A549 (cell line): ENCODE measurements at regions not wholly inside any gene's neighbourhood (a gene's known extent, or its start where the extent isn't known, plus 50 kb on each side); places are given as distances from the start of the nearest gene placed in this dataset.

ENCODE experiments used
- ATAC-seq, 2 experiments: fragments of 200-7000 bp in 1 of 2; fragments of >200 bp in 1 of 2; cut with Nextera tagmentation in 1 of 2; cut with Tn5 transposase in 1 of 2; 3 replicates each; pipeline versions ENCODE4 v1.8.0 to v1.9.1; 2018 to 2020; ENCODE audit warnings: mild to moderate bottlenecking in 1 of 2, moderate library complexity in 1 of 2
- CTCF ChIA-PET: fragments of 300-600 bp; sonication (Branson Sonifier 250); formaldehyde crosslinking; extraction: SDS; loops from one replicate; lab custom pipeline; 2021; ENCODE audit warnings: antibody characterized with exemption, inconsistent platforms; lab: Yijun Ruan, JAX
- POLR2A ChIA-PET: fragments of 350-600 bp; formaldehyde crosslinking; extraction: SDS; loops from one replicate; lab custom pipeline; 2021; ENCODE audit warnings: antibody characterized with exemption, inconsistent platforms; lab: Yijun Ruan, JAX
- DNase-seq, 2 experiments: peaks; one replicate each; pipeline versions ENCODE4 v3.0.0 to v3.0.0-alpha.2; 2011 to 2016; ENCODE audit warnings: low read depth in 1 of 2, low spot score in 1 of 2
- FAIRE-seq: peaks from 2 replicates; lab custom pipeline; 2011; peaks lifted over from hg19 to GRCh38; lab: Jason Lieb, UNC
- H3K27ac ChIP-seq, 2 experiments: fragments of >200 bp; sonication (Bioruptor Twin); formaldehyde crosslinking; 3 replicates each; pipeline ENCODE4 v1.5.1; 2016 to 2017
- H3K4me1 ChIP-seq: fragments of >200 bp; sonication (Bioruptor Twin); formaldehyde crosslinking; 3 replicates; pipeline ENCODE4 v1.6.1; 2016
- H3K4me2 ChIP-seq: fragments of >200 bp; sonication (Bioruptor Twin); formaldehyde crosslinking; 3 replicates; pipeline ENCODE4 v1.6.1; 2016
- H3K4me3 ChIP-seq: fragments of >200 bp; sonication (Bioruptor Twin); formaldehyde crosslinking; 3 replicates; pipeline ENCODE4 v1.5.1; 2016
- H3K9me3 ChIP-seq: fragments of >200 bp; sonication (Bioruptor Twin); formaldehyde crosslinking; 3 replicates; pipeline ENCODE4 v1.6.1; 2016
- BHLHE40 ChIP-seq: IDR thresholded peaks from 2 replicates; pipeline ENCODE4 v1.6.1; 2012; ENCODE audit warnings: low read depth, low read length, inconsistent platforms
- CBX8 ChIP-seq: fragments of 200-600 bp; sonication (generic); IDR thresholded peaks from 2 replicates; pipeline ENCODE4 v1.6.1; 2016
- CHD2 ChIP-seq: fragments of 150-350 bp; IDR thresholded peaks from 2 replicates; pipeline ENCODE4 v1.6.1; 2014; ENCODE audit warnings: low read length; ENCODE audit not compliant: partially characterized antibody
- E2F6 ChIP-seq: IDR thresholded peaks from 2 replicates; pipeline ENCODE4 v1.6.1; 2012; ENCODE audit warnings: low read depth, borderline replicate concordance
- EP300 ChIP-seq, 2 experiments: fragments of >200 bp; sonication (Bioruptor Twin); formaldehyde crosslinking; IDR thresholded peaks; 2 replicates in 1 of 2; 3 replicates in 1 of 2; pipeline ENCODE4 v1.6.1; 2016 to 2017
- FOSB ChIP-seq: fragments of 250-450 bp; sonication (Bioruptor Pico); IDR thresholded peaks from 2 replicates; pipeline ENCODE4 v1.5.0; 2020; ENCODE audit warnings: mild to moderate bottlenecking, moderate library complexity
- GATA3 ChIP-seq: IDR thresholded peaks from 2 replicates; pipeline ENCODE4 v1.6.1; 2012; ENCODE audit warnings: borderline replicate concordance
- HEYL ChIP-seq: fragments of 250-450 bp; sonication (Bioruptor Pico); IDR thresholded peaks from 2 replicates; pipeline ENCODE4 v1.8.0; 2021; ENCODE audit warnings: mild to moderate bottlenecking, moderate library complexity
- HOXB13 ChIP-seq: fragments of 250-450 bp; sonication (Bioruptor Pico); IDR thresholded peaks from 2 replicates; pipeline ENCODE4 v1.5.0; 2020; ENCODE audit warnings: low read depth, mild to moderate bottlenecking, moderate library complexity
- JUN ChIP-seq, 2 experiments: fragments of >200 bp; sonication (Bioruptor Twin); formaldehyde crosslinking; IDR thresholded peaks; 2 replicates in 1 of 2; 3 replicates in 1 of 2; pipeline ENCODE4 v1.6.1; 2016 to 2017
- KDM1A ChIP-seq: fragments of 200-600 bp; sonication (generic); IDR thresholded peaks from 2 replicates; pipeline ENCODE4 v1.6.1; 2016; ENCODE audit warnings: low read depth, mild to moderate bottlenecking
- NPAS2 ChIP-seq: fragments of 250-450 bp; sonication (Bioruptor Pico); IDR thresholded peaks from 2 replicates; pipeline ENCODE4 v1.8.0; 2022; ENCODE audit warnings: mild to moderate bottlenecking, moderate library complexity, borderline replicate concordance
- PHF8 ChIP-seq: fragments of 200-600 bp; sonication (generic); IDR thresholded peaks from 2 replicates; pipeline ENCODE4 v1.6.1; 2016; ENCODE audit warnings: low read depth, mild to moderate bottlenecking, antibody characterized with exemption, moderate library complexity, borderline replicate concordance
- POLR2A ChIP-seq: IDR thresholded peaks from 2 replicates; pipeline ENCODE4 v1.6.1; 2012; ENCODE audit warnings: mild to moderate bottlenecking, low read length
- RAD21 ChIP-seq, 2 experiments: fragments of >200 bp in 1 of 2; sonication (Bioruptor Twin) in 1 of 2; formaldehyde crosslinking in 1 of 2; IDR thresholded peaks in 1 of 2; conservative IDR thresholded peaks in 1 of 2; 2 replicates in 1 of 2; 3 replicates in 1 of 2; pipeline ENCODE4 v1.6.1; 2012 to 2018; ENCODE audit warnings: inconsistent platforms in 1 of 2
- RCOR1 ChIP-seq: fragments of 150-350 bp; IDR thresholded peaks from 2 replicates; pipeline ENCODE4 v1.6.1; 2014; ENCODE audit warnings: antibody characterized with exemption, low read length, low read depth
- RFX5 ChIP-seq: fragments of 450-650 bp; IDR thresholded peaks from 2 replicates; pipeline ENCODE4 v1.7.1; 2014; ENCODE audit warnings: antibody characterized with exemption, mild to moderate bottlenecking, moderate library complexity
- RNF2 ChIP-seq: fragments of 200-600 bp; sonication (generic); IDR thresholded peaks from 2 replicates; pipeline ENCODE4 v1.6.1; 2016; ENCODE audit warnings: low read depth, mild to moderate bottlenecking, antibody characterized with exemption, moderate library complexity, borderline replicate concordance
- SMC3 ChIP-seq: fragments of >200 bp; sonication (Bioruptor Twin); formaldehyde crosslinking; IDR thresholded peaks from 3 replicates; pipeline ENCODE4 v1.6.1; 2018; ENCODE audit warnings: inconsistent platforms
- TFCP2L1 ChIP-seq: fragments of 250-450 bp; sonication (Bioruptor Pico); IDR thresholded peaks from 2 replicates; pipeline ENCODE4 v1.5.0; 2021; ENCODE audit warnings: mild to moderate bottlenecking
- ZC3H11A ChIP-seq: fragments of 450-650 bp; IDR thresholded peaks from 2 replicates; pipeline ENCODE4 v1.6.1; 2014; ENCODE audit warnings: antibody characterized with exemption, mild to moderate bottlenecking
- ZNF302 ChIP-seq: fragments of 250-450 bp; sonication (Bioruptor Pico); IDR thresholded peaks from 2 replicates; pipeline ENCODE4 v1.9.0; 2021; ENCODE audit warnings: inconsistent platforms, mild to moderate bottlenecking, moderate library complexity
- WGBS: methylation state at CpG from one replicate; pipeline ENCODE4 v1.1.6; 2017; ENCODE audit errors: missing lambda C conversion rate; 5-methylcytosine and 5-hydroxymethylcytosine counted together
- TF ChIP-seq, protein P1 (sequence below): fragments of 250-450 bp; sonication (Bioruptor Pico); IDR thresholded peaks from 2 replicates; pipeline ENCODE4 v1.5.0; 2020; ENCODE audit warnings: low read depth, mild to moderate bottlenecking, moderate library complexity
- TF ChIP-seq, protein P2 (sequence below): fragments of 250-450 bp; sonication (Bioruptor Pico); IDR thresholded peaks from 2 replicates; pipeline ENCODE4 v1.5.0; 2021; ENCODE audit warnings: mild to moderate bottlenecking, moderate library complexity, borderline replicate concordance

GRCh38 chr2:76310894-76311633 lies 600.3 kb upstream of the GCFC2 start:
- ATAC-seq, result no peak
- H3K4me2 ChIP-seq, result no peak overlapping the region
- POLR2A ChIA-PET, result no interaction called here
- H3K4me3 ChIP-seq, result no peak overlapping the region
- CTCF ChIA-PET, result no interaction called here
- H3K9me3 ChIP-seq, result 0 out of 3 replicates have a peak, but pooled peaks cover 6% of the 10 kb centered on the region
- no peak for TF ChIP-seq CBX8
- TF ChIP-seq, all 56 proteins: peak for 0
- WGBS, result 21% methylated on average over 2 of the region's 2 CpGs
- FAIRE-seq, result no peak
- Histone ChIP-seq H3K27ac (no peak overlapping the region), H3K4me1 (no peaks in the 10 kb centered on the region)
- no peak for DNase-seq

DNA sequence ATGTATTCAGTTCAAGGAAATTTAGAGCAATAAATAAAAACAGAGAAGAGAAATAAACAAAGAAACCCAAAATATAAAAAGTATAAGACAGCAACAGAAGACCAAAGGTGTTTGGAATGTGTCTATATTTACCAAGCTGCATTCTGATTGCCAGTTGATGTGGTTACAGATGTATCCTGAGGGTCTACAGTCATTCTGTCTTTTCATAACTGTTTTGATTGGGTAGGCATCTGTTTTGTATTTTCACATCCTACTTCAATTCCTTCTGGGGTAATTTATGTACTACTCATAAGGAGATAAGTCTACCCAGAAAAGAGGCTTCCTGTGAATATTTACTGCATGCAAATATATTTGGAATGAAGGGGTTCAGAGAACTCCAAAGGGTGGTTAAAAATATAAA lies 596.8 kb upstream of the GCFC2 start:
- ChIA-PET CTCF (no interaction called here), POLR2A (no interaction called here)
- Histone ChIP-seq H3K4me1 (no peaks in the 10 kb centered on the region), H3K4me3 (no peak overlapping the region), H3K9me3 (peaks cover 5% of the 10 kb centered on the region; the same call in 1 of the 3 replicates), H3K4me2 (no peak overlapping the region), H3K27ac (no peak overlapping the region)
- ATAC-seq (no peak), FAIRE-seq (no peak), DNase-seq (no peak)
- TF ChIP-seq RAD21 (conservative IDR thresholded peaks at IDR 0.05 in 1 of 2, IDR thresholded peaks at IDR 0.05 in 1 of 2), result no peak
- TF ChIP-seq SMC3, result no peak
- TF ChIP-seq RFX5, result no peak
- TF ChIP-seq CHD2, result no peak
- no peak for TF ChIP-seq KDM1A
- no peak for TF ChIP-seq RNF2

DNA sequence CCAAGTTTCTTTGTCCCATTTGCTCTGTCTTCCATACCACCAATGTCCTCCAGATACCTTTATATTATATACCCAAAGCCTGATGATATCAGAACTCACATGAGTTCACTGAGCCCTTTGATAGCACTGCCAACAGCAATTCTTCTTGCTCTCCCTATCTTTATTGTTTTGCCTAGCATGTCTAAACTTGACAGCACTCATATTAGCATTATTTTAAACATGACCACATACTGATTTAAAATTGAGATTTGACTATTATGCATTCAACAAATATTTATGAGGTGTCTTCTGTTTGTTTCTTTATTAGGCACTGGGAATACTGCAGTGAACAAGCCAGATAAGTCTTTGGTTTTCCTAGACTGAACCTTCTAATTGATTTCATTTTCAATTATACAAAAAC lies 587.3 kb upstream of the GCFC2 start:
- POLR2A ChIA-PET, result no interaction called here
- no peak for ATAC-seq
- FAIRE-seq, result peak; percentile 23

GRCh38 chr2:76296438-76296837 lies 585.7 kb upstream of the GCFC2 start:
- Histone ChIP-seq H3K4me1 (no peaks in the 10 kb centered on the region), H3K4me2 (no peak overlapping the region), H3K27ac (no peak overlapping the region), H3K4me3 (no peak overlapping the region), H3K9me3 (peaks cover 3% of the 10 kb centered on the region; the same call in 1 of the 3 replicates)
- POLR2A ChIA-PET, result no interaction called here
- CTCF ChIA-PET, result no interaction called here
- 30% methylated on average over 3 of the region's 3 CpGs for WGBS
- DNase-seq (no peak), FAIRE-seq (no peak), ATAC-seq (no peak)
- TF ChIP-seq NPAS2, result no peak
- TF ChIP-seq JUN (IDR thresholded peaks at IDR 0.05), result no peak
- no peak for TF ChIP-seq PHF8
- no peak for TF ChIP-seq RCOR1
- no peak for TF ChIP-seq ZNF302 (CRISPR knock-in tag)
- TF ChIP-seq BHLHE40, result no peak
- TF ChIP-seq, protein P1, sequence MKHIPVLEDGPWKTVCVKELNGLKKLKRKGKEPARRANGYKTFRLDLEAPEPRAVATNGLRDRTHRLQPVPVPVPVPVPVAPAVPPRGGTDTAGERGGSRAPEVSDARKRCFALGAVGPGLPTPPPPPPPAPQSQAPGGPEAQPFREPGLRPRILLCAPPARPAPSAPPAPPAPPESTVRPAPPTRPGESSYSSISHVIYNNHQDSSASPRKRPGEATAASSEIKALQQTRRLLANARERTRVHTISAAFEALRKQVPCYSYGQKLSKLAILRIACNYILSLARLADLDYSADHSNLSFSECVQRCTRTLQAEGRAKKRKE (CRISPR knock-in tag), result no peak
- no peak for TF ChIP-seq HEYL (CRISPR knock-in tag)
- no peak for TF ChIP-seq TFCP2L1 (CRISPR knock-in tag)
- no peak for TF ChIP-seq GATA3
- no peak for TF ChIP-seq E2F6

More for the DNA sequence above, 587.3 kb upstream of the GCFC2 start:
- CTCF ChIA-PET, result no interaction called here
- no peak for TF ChIP-seq HOXB13 (CRISPR knock-in tag)
- TF ChIP-seq, protein P1 (CRISPR knock-in tag), result no peak
- TF ChIP-seq E2F6, result no peak
- no peak for TF ChIP-seq JUN (IDR thresholded peaks at IDR 0.05)
- TF ChIP-seq NPAS2, result no peak
- TF ChIP-seq, protein P2, sequence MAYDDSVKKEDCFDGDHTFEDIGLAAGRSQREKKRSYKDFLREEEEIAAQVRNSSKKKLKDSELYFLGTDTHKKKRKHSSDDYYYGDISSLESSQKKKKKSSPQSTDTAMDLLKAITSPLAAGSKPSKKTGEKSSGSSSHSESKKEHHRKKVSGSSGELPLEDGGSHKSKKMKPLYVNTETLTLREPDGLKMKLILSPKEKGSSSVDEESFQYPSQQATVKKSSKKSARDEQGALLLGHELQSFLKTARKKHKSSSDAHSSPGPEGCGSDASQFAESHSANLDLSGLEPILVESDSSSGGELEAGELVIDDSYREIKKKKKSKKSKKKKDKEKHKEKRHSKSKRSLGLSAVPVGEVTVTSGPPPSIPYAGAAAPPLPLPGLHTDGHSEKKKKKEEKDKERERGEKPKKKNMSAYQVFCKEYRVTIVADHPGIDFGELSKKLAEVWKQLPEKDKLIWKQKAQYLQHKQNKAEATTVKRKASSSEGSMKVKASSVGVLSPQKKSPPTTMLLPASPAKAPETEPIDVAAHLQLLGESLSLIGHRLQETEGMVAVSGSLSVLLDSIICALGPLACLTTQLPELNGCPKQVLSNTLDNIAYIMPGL (CRISPR knock-in tag), result no peak
- no peak for TF ChIP-seq RNF2
- TF ChIP-seq FOSB (CRISPR knock-in tag), result no peak
- no peak for TF ChIP-seq EP300 (IDR thresholded peaks at IDR 0.05)
- no peak for TF ChIP-seq CBX8
- TF ChIP-seq ZC3H11A, result no peak
- no peak for TF ChIP-seq POLR2A
- Histone ChIP-seq H3K4me2 (no peak overlapping the region), H3K4me1 (no peaks in the 10 kb centered on the region), H3K4me3 (no peak overlapping the region), H3K9me3 (peaks cover 5% of the 10 kb centered on the region; the same call in 1 of the 3 replicates), H3K27ac (no peak overlapping the region)
- no peak for DNase-seq
